Eye (tissue), 1 donor: ENCODE measurements at regions not wholly inside any gene's neighbourhood (a gene's known extent, or its start where the extent isn't known, plus 50 kb on each side); places are given as distances from the start of the nearest gene placed in this dataset.
"Not testable (repeated sequence)": the region's sequence is repeated elsewhere in the genome, so short reads cannot be mapped to it uniquely, and the experiment has no call there.

Experiments
- DNase-seq: peaks from one replicate; pipeline ENCODE4 v3.0.0-alpha.2; 2015

- no peak for DNase-seq
Measured at GRCh38 chr7:15848901-15849300, 162.4 kb upstream of the MEOX2 start.

GRCh38 chr7:15848362-15848761 is 161.9 kb upstream of the MEOX2 start:
- DNase-seq, result no peak

- DNase-seq, result no peak
Measured at GRCh38 chr7:15845868-15846267, 159.4 kb upstream of the MEOX2 start.

GRCh38 chr7:15845461-15845860 is 159.0 kb upstream of the MEOX2 start:
- DNase-seq, result peak; percentile 50

GRCh38 chr7:15839416-15840100 is 153.1 kb upstream of the MEOX2 start:
- peak; percentile 62 for DNase-seq

GRCh38 chr7:15838265-15838664 is 151.8 kb upstream of the MEOX2 start:
- no peak for DNase-seq

- DNase-seq, result peak; percentile 24
Measured at GRCh38 chr7:15837306-15837950, 150.9 kb upstream of the MEOX2 start.

- no peak for DNase-seq
Measured at GRCh38 chr7:15836651-15837050, 150.2 kb upstream of the MEOX2 start.

- DNase-seq, result no peak
Measured at GRCh38 chr7:15836041-15836440, 149.6 kb upstream of the MEOX2 start.

- no peak for DNase-seq
Measured at GRCh38 chr7:15834446-15834845, 148.0 kb upstream of the MEOX2 start.

- DNase-seq, result peak; percentile 38
Measured at GRCh38 chr7:15832996-15833395, 146.5 kb upstream of the MEOX2 start.

- DNase-seq, result no peak
Measured at GRCh38 chr7:15831606-15832005, 145.1 kb upstream of the MEOX2 start.

GRCh38 chr7:15829691-15830090 is 143.2 kb upstream of the MEOX2 start:
- no peak for DNase-seq

GRCh38 chr7:15828881-15829280 is 142.4 kb upstream of the MEOX2 start:
- no peak for DNase-seq

GRCh38 chr7:15821484-15822427 is 135.3 kb upstream of the MEOX2 start:
- DNase-seq, result peak; percentile 8

GRCh38 chr7:15820319-15820718 is 133.8 kb upstream of the MEOX2 start:
- DNase-seq, result no peak

- no peak for DNase-seq
Measured at GRCh38 chr7:15816835-15817426, 130.4 kb upstream of the MEOX2 start.

- DNase-seq, result no peak
Measured at GRCh38 chr7:15813448-15813847, 127.0 kb upstream of the MEOX2 start.

- DNase-seq, result not testable (repeated sequence)
Measured at GRCh38 chr7:15810383-15810782, 123.9 kb upstream of the MEOX2 start.

- not testable (repeated sequence) for DNase-seq
Measured at GRCh38 chr7:15809936-15810335, 123.5 kb upstream of the MEOX2 start.

- no peak for DNase-seq
Measured at GRCh38 chr7:15805891-15806290, 119.4 kb upstream of the MEOX2 start.

- no peak for DNase-seq
Measured at GRCh38 chr7:15802425-15802824, 115.9 kb upstream of the MEOX2 start.

- DNase-seq, result no peak
Measured at GRCh38 chr7:15801551-15801950, 115.1 kb upstream of the MEOX2 start.
